H9 (cell line): ENCODE measurements at regions not wholly inside any gene's neighbourhood (a gene's known extent, or its start where the extent isn't known, plus 50 kb on each side); places are given as distances from the start of the nearest gene placed in this dataset.

ENCODE experiments used
- DNase-seq: peaks from one replicate; pipeline ENCODE4 v3.0.0-alpha.2; 2017
- H2AFZ ChIP-seq: one replicate; pipeline ENCODE4 v1.6.1; 2013; ENCODE audit warnings: mild to moderate bottlenecking, low read length, control low read depth, moderate library complexity
- H2AK5ac ChIP-seq: 2 replicates; pipeline ENCODE4 v1.6.1; 2013; ENCODE audit warnings: low read length, control low read depth, mixed read lengths; ENCODE audit not compliant: insufficient read length
- H2BK120ac ChIP-seq: one replicate; pipeline ENCODE4 v1.6.1; 2013; ENCODE audit warnings: low read depth, mild to moderate bottlenecking, low read length, control low read depth, inconsistent platforms; ENCODE audit not compliant: poor library complexity, severe bottlenecking
- H2BK12ac ChIP-seq: 2 replicates; pipeline ENCODE4 v1.6.1; 2013; ENCODE audit warnings: low read length, control low read depth, mixed read lengths, low read depth; ENCODE audit not compliant: insufficient read length
- H2BK15ac ChIP-seq: 2 replicates; pipeline ENCODE4 v1.6.1; 2013; ENCODE audit warnings: low read depth, low read length, control low read depth
- H2BK20ac ChIP-seq: one replicate; pipeline ENCODE4 v1.6.1; 2013; ENCODE audit warnings: low read depth, mild to moderate bottlenecking, low read length, control low read depth, inconsistent platforms; ENCODE audit not compliant: poor library complexity, severe bottlenecking
- H2BK5ac ChIP-seq: 2 replicates; pipeline ENCODE4 v1.6.1; 2013; ENCODE audit warnings: low read length, control low read depth, mixed read lengths; ENCODE audit not compliant: insufficient read length
- H3K14ac ChIP-seq: 2 replicates; pipeline ENCODE4 v1.6.1; 2013; ENCODE audit warnings: low read length, control low read depth; ENCODE audit not compliant: insufficient read depth
- H3K18ac ChIP-seq: 2 replicates; pipeline ENCODE4 v1.6.1; 2013; ENCODE audit warnings: low read depth, mild to moderate bottlenecking, mixed read lengths, low read length, control low read depth; ENCODE audit not compliant: insufficient read length
- H3K23ac ChIP-seq: 2 replicates; pipeline ENCODE4 v1.6.1; 2013; ENCODE audit warnings: low read length, control low read depth, mixed read lengths, low read depth; ENCODE audit not compliant: insufficient read length
- H3K23me2 ChIP-seq: 2 replicates; pipeline ENCODE4 v1.6.1; 2013; ENCODE audit warnings: low read depth, mild to moderate bottlenecking, mixed read lengths, low read length, control low read depth; ENCODE audit not compliant: insufficient read length, poor library complexity, severe bottlenecking
- H3K27ac ChIP-seq: 2 replicates; pipeline ENCODE4 v1.5.1; 2013; ENCODE audit warnings: low read length, control low read depth, mixed read lengths, low read depth; ENCODE audit not compliant: insufficient read length
- H3K27me3 ChIP-seq: 2 replicates; pipeline ENCODE4 v1.6.1; 2013; ENCODE audit warnings: low read length, control low read depth, inconsistent platforms; ENCODE audit not compliant: insufficient read depth
- H3K4ac ChIP-seq: 2 replicates; pipeline ENCODE4 v1.6.1; 2013; ENCODE audit warnings: low read depth, mild to moderate bottlenecking, control low read depth, inconsistent platforms, low read length, moderate library complexity
- H3K4me1 ChIP-seq: 2 replicates; pipeline ENCODE4 v1.6.1; 2013; ENCODE audit warnings: low read length, control low read depth, inconsistent platforms; ENCODE audit not compliant: insufficient read depth
- H3K4me2 ChIP-seq: 2 replicates; pipeline ENCODE4 v1.6.1; 2013; ENCODE audit warnings: low read length, control low read depth, mixed read lengths; ENCODE audit not compliant: insufficient read length, insufficient read depth
- H3K56ac ChIP-seq: 2 replicates; pipeline ENCODE4 v1.6.1; 2013; ENCODE audit warnings: low read depth, mild to moderate bottlenecking, mixed read lengths, low read length, control low read depth; ENCODE audit not compliant: insufficient read length
- H3K79me1 ChIP-seq: 2 replicates; pipeline ENCODE4 v1.6.1; 2013; ENCODE audit warnings: low read depth, mild to moderate bottlenecking, moderate library complexity, low read length, control low read depth, inconsistent platforms; ENCODE audit not compliant: insufficient read depth, poor library complexity, severe bottlenecking
- H3K79me2 ChIP-seq: 2 replicates; pipeline ENCODE4 v1.6.1; 2013; ENCODE audit warnings: low read length, control low read depth, inconsistent platforms; ENCODE audit not compliant: insufficient read depth
- H3K9ac ChIP-seq: 2 replicates; pipeline ENCODE4 v1.6.1; 2013; ENCODE audit warnings: low read length, control low read depth, mixed read lengths; ENCODE audit not compliant: insufficient read length; ENCODE audit errors: extremely low read depth
- H3K9me3 ChIP-seq: one replicate; pipeline ENCODE4 v1.6.1; 2013; ENCODE audit warnings: low read depth, low read length, inconsistent platforms; ENCODE audit not compliant: control insufficient read depth
- H3T11ph ChIP-seq: one replicate; pipeline ENCODE4 v1.6.1; 2013; ENCODE audit warnings: mild to moderate bottlenecking, low read length, control low read depth, inconsistent platforms
- H4K20me1 ChIP-seq: one replicate; pipeline ENCODE4 v1.6.1; 2013; ENCODE audit not compliant: control insufficient read depth, insufficient read length, insufficient read depth
- H4K5ac ChIP-seq: 2 replicates; pipeline ENCODE4 v1.6.1; 2013; ENCODE audit warnings: low read depth, mild to moderate bottlenecking, mixed read lengths, low read length, control low read depth; ENCODE audit not compliant: insufficient read length
- H4K8ac ChIP-seq: replicated peaks from 2 replicates; pipeline ENCODE4 v1.6.1; 2013; ENCODE audit warnings: low read length, control low read depth, mixed read lengths, low read depth; ENCODE audit not compliant: insufficient read length
- H4K91ac ChIP-seq: 2 replicates; pipeline ENCODE4 v1.6.1; 2013; ENCODE audit warnings: low read depth, mild to moderate bottlenecking, moderate library complexity, mixed read lengths, low read length, control low read depth; ENCODE audit not compliant: insufficient read length
- H3K27ac Mint-ChIP-seq, 3 experiments: 2 replicates in 2 of 3; 3 replicates in 1 of 3; pipeline ENCODE4 v1.8.0; 2020 to 2021; ENCODE audit warnings: mixed read lengths in 3 of 3, mild to moderate bottlenecking in 1 of 3, moderate library complexity in 1 of 3
- H3K27me3 Mint-ChIP-seq: 2 replicates; pipeline ENCODE4 v1.8.0; 2021; ENCODE audit warnings: low read depth, mild to moderate bottlenecking, moderate library complexity, mixed read lengths
- H3K36me3 Mint-ChIP-seq, 3 experiments: 2 replicates in 2 of 3; 3 replicates in 1 of 3; pipeline ENCODE4 v1.8.0; 2020 to 2021; ENCODE audit warnings: low read depth in 3 of 3, mixed read lengths in 3 of 3; ENCODE audit not compliant: insufficient read depth in 1 of 3
- H3K4me1 Mint-ChIP-seq, 2 experiments: 2 replicates each; pipeline ENCODE4 v1.8.0; 2020; ENCODE audit warnings: mixed read lengths in 2 of 2
- H3K4me3 Mint-ChIP-seq, 2 experiments: 2 replicates in 1 of 2; 3 replicates in 1 of 2; pipeline ENCODE4 v1.8.0; 2020 to 2021; ENCODE audit warnings: mild to moderate bottlenecking in 2 of 2, mixed read lengths in 2 of 2, moderate library complexity in 1 of 2
- H3K9me3 Mint-ChIP-seq, 2 experiments: 2 replicates in 1 of 2; 3 replicates in 1 of 2; pipeline ENCODE4 v1.8.0; 2020; ENCODE audit warnings: mild to moderate bottlenecking in 2 of 2, mixed read lengths in 2 of 2, moderate library complexity in 1 of 2
- CTCF ChIP-seq: fragments of 200-600 bp; sonication (generic); conservative IDR thresholded peaks from 3 replicates; pipeline ENCODE4 v1.8.0; 2021; ENCODE audit warnings: antibody characterized with exemption, mild to moderate bottlenecking
- WGBS: extraction: QIAGEN DNeasy Blood & Tissue Kit; methylation state at CpG from one replicate; pipeline ENCODE4 v1.1.7; 2013; ENCODE audit warnings: missing lambda C conversion rate, low lambda C conversion rate, mixed read lengths; ENCODE audit not compliant: insufficient read length; ENCODE audit errors: extremely low coverage; 5-methylcytosine and 5-hydroxymethylcytosine counted together

DNA sequence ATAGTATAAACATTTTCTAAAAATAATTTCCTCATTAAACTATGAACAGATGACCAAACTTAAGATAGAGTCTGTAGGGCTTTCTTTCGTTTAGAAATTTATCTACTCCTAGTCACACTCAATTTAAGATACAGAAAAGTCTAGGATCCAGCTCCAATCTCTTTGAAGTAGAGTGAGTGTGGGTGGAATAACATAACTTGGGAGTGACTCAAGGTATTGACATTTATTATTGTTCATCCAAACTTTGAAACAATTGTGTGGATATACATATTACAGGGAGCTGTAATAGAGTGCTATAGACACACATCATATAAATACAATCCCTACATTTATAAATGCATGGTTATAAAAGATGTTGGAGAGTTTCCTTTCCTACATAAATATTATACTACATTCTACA is 715.2 kb upstream of the MANEA start:
- Histone ChIP-seq H3K18ac (no peak overlapping the region), H3K4me1 (peaks cover 3% of the 10 kb centered on the region; the same call in 1 of the 2 replicates), H4K20me1 (no peaks in the 10 kb centered on the region), H2AFZ (no peak overlapping the region), H4K91ac (no peak overlapping the region), H3K27me3 (no peaks in the 10 kb centered on the region), H3K4ac (no peak overlapping the region), H3K23ac (no peak overlapping the region), H2BK120ac (no peak overlapping the region), H3K14ac (no peak overlapping the region), H3K27ac (no peak overlapping the region), H2BK5ac (no peak overlapping the region), H3K9me3 (no peaks in the 10 kb centered on the region), H3K23me2 (no peaks in the 10 kb centered on the region), H4K8ac (no peak overlapping the region), H2AK5ac (no peak overlapping the region), H2BK12ac (no peak overlapping the region), H3K79me2 (no peaks in the 10 kb centered on the region), H3T11ph (no peak overlapping the region), H2BK15ac (no peak overlapping the region), H3K79me1 (no peaks in the 10 kb centered on the region), H3K9ac (no peak overlapping the region), H4K5ac (no peak overlapping the region), H3K56ac (no peak overlapping the region), H2BK20ac (no peak overlapping the region), H3K4me2 (no peak overlapping the region)
- H3K9me3 Mint-ChIP-seq = peaks cover 0 to 3% of the 10 kb centered on the region in 2 experiments; a peak in 1 of 5 replicates
- DNase-seq = no peak
- WGBS = no CpG with 5 or more reads among the region's 1 CpG
- no peak for TF ChIP-seq CTCF
- peaks cover 13% of the 10 kb centered on the region in 2 experiments for H3K4me1 Mint-ChIP-seq
- no peaks in the 10 kb centered on the region for H3K36me3 Mint-ChIP-seq
- H3K27me3 Mint-ChIP-seq = no peaks in the 10 kb centered on the region
- no peak overlapping the region for H3K27ac Mint-ChIP-seq
- no peak overlapping the region for H3K4me3 Mint-ChIP-seq
